ENCODE measurements at regions not wholly inside any gene's neighbourhood (a gene's known extent, or its start where the extent isn't known, plus 50 kb on each side); places are given as distances from the start of the nearest gene placed in this dataset.

DNA sequence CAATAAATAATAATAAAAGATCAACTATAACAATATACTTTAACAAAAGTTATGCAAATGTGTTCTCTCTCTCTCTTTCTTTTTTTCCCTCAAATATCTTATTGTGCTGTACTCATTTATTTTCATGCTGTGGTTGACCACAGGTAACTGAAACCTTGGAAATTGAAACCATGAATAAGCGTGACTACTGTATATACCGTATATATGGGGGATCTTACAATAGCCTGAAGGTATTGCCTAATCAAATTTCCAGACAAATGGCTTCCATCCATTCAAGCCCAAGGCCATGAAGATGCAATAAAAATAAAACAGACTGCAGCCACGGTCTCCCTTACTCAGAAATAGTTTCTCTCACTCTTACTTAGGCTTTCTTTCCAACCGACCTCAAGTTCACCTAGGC lies 98.3 kb downstream of the SLITRK6 start:
- TF ChIP-seq, protein P1, sequence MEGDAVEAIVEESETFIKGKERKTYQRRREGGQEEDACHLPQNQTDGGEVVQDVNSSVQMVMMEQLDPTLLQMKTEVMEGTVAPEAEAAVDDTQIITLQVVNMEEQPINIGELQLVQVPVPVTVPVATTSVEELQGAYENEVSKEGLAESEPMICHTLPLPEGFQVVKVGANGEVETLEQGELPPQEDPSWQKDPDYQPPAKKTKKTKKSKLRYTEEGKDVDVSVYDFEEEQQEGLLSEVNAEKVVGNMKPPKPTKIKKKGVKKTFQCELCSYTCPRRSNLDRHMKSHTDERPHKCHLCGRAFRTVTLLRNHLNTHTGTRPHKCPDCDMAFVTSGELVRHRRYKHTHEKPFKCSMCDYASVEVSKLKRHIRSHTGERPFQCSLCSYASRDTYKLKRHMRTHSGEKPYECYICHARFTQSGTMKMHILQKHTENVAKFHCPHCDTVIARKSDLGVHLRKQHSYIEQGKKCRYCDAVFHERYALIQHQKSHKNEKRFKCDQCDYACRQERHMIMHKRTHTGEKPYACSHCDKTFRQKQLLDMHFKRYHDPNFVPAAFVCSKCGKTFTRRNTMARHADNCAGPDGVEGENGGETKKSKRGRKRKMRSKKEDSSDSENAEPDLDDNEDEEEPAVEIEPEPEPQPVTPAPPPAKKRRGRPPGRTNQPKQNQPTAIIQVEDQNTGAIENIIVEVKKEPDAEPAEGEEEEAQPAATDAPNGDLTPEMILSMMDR (IDR thresholded peaks at IDR 0.05): no peak
- TF ChIP-seq POLR2A (IDR thresholded peaks at IDR 0.05): no peak
- intact Hi-C loops (cut with DNase I): no loop called here
- ATAC-seq (no peak), DNase-seq (no peak)
- H3K27me3 ChIP-seq: no peaks in the 10 kb centered on the region
- H3K4me3 ChIP-seq: no peak overlapping the region
- H3K27ac ChIP-seq: no peak overlapping the region
- H3K36me3 ChIP-seq: no peaks in the 10 kb centered on the region
- peaks cover 0 to 27% (median 0%) of the 10 kb centered on the region in 12 donors for H3K9me3 ChIP-seq
- WGBS, 4 donors: 68 to 84% (median 77%) methylated on average over 4 of the region's 4 CpGs
- H3K4me1 ChIP-seq: no peaks in the 10 kb centered on the region

DNA sequence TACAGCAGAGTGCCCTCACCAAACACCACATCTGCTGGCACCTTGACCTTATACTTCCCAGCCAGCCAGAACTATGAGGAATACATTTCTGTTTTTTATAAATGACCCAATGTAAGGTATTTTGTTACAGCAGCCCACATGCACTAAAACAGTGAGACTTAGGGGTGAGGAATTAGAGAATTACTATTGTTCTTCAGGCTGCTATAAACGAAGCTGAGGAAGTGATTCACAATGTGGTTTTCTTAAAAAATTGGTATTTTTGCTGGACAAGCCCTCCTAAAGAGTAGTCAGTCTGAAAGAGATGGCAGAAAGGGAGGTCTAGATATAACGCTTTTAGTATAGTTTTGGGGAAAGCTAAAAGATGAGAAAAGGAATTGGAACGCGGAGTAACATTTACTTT lies 101.0 kb downstream of the SLITRK6 start:
- peaks cover 0 to 27% (median 0%) of the 10 kb centered on the region in 12 donors for H3K9me3 ChIP-seq
- no peaks in the 10 kb centered on the region for H3K4me1 ChIP-seq
- no peak overlapping the region for H3K4me3 ChIP-seq
- H3K36me3 ChIP-seq: no peaks in the 10 kb centered on the region
- no peaks in the 10 kb centered on the region for H3K27me3 ChIP-seq
- TF ChIP-seq, protein P1 (IDR thresholded peaks at IDR 0.05): no peak
- no peak for TF ChIP-seq POLR2A (IDR thresholded peaks at IDR 0.05)
- no peak overlapping the region for H3K27ac ChIP-seq
- ATAC-seq (no peak), DNase-seq (no peak)
- WGBS, 4 donors: 49 to 64% (median 61%) methylated on average over 4 of the region's 4 CpGs
- intact Hi-C loops (cut with DNase I): no loop called here

DNA sequence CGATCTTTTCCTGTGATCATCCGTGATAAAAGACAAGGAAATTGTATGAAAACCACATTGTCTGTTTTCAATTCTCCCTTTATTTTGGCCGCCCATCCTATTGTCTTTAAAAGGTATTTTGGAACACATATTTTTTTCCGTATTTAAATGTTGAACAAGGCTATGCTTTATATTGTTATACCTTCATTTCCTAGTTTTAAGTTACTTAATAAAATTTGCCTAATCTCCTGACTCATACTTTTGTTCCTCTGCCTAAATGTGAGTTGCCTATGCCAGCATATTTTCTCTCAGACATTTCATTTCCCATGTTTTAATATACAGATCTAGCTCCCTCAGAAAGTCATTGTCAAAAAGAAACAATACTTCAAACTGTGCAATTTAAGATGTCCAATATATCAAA lies 104.2 kb downstream of the SLITRK6 start:
- H3K4me3 ChIP-seq: no peak overlapping the region
- ATAC-seq: no peak
- no peak for DNase-seq
- WGBS, 4 donors: 51 to 60% (median 54%) methylated on average over 4 of the region's 4 CpGs
- H3K27me3 ChIP-seq: no peaks in the 10 kb centered on the region
- no peaks in the 10 kb centered on the region for H3K36me3 ChIP-seq
- TF ChIP-seq, protein P1 (IDR thresholded peaks at IDR 0.05): no peak
- no peak for TF ChIP-seq POLR2A (IDR thresholded peaks at IDR 0.05)
- intact Hi-C loops (cut with DNase I): no loop called here
- peaks cover 0 to 25% (median 0%) of the 10 kb centered on the region in 12 donors for H3K9me3 ChIP-seq
- no peaks in the 10 kb centered on the region for H3K4me1 ChIP-seq
- no peak overlapping the region for H3K27ac ChIP-seq

DNA sequence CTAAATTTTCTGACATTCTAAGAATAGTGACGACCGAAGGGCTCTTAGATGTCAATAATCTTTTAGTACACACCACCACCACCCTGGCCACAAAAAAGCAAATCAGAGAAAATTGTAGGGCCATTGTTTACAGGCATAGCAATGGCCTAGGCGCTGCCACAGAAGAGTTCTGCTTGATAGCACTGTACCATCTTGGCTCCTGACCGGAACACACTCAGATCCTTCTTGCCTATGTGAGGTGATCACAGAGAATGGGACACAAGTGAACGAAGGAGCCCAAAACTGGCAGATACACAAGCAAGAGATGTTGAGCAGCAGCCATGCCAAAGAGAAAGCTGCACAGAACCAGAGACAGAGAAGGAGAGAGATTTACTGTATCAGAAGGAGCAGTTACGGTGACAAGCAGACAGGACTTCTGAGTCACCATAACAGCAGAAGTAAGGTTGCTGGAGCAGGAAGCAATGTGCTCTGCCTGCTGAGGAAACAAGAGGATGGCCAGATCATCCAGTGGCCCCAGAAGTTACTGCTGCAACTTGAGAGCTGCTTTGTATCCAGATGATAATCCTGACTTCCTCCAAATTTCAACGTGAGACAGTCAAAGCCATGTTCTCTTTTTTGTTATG lies 105.2 kb downstream of the SLITRK6 start:
- Histone ChIP-seq H3K27ac (no peak overlapping the region), H3K4me3 (no peak overlapping the region), H3K4me1 (no peaks in the 10 kb centered on the region), H3K27me3 (no peaks in the 10 kb centered on the region), H3K36me3 (no peaks in the 10 kb centered on the region), H3K9me3 (peaks cover 0 to 15% (median 0%) of the 10 kb centered on the region in 12 donors)
- no peak for DNase-seq
- intact Hi-C loops (cut with DNase I): no loop called here
- ATAC-seq: no peak
- WGBS, 4 donors: 65 to 72% (median 70%) methylated on average over 7 of the region's 7 CpGs
- no peak for TF ChIP-seq POLR2A (IDR thresholded peaks at IDR 0.05)
- TF ChIP-seq, protein P1 (IDR thresholded peaks at IDR 0.05): no peak
